ENCODE measurements at regions not wholly inside any gene's neighbourhood (a gene's known extent, or its start where the extent isn't known, plus 50 kb on each side); places are given as distances from the start of the nearest gene placed in this dataset.

GRCh38 chrX:9253211-9253610, 211.6 kb upstream of the TBL1X start:
- Histone ChIP-seq H4K20me1 (ENCODE audit: insufficient read depth, low read length) (no peaks in the 10 kb centered on the region), H3K36me3 (ENCODE audit: insufficient read depth, low read length) (no peaks in the 10 kb centered on the region), H2AFZ (ENCODE audit: low read length) (no peak overlapping the region), H3K9me3 (ENCODE audit: low read depth, low read length) (no peaks in the 10 kb centered on the region), H3K4me3 (ENCODE audit: insufficient read depth, low read length) (no peak overlapping the region), H3K4me1 (ENCODE audit: insufficient read depth, low read length) (no peaks in the 10 kb centered on the region), H3K27me3 (ENCODE audit: insufficient read depth, low read length) (no peaks in the 10 kb centered on the region), H3K79me2 (ENCODE audit: insufficient read depth, low read length) (no peaks in the 10 kb centered on the region), H3K27ac (ENCODE audit: low read depth, low read length) (no peak overlapping the region), H3K4me2 (ENCODE audit: insufficient read depth, low read length) (no peak overlapping the region)
- no peak for DNase-seq (ENCODE audit: insufficient read length, low spot score, missing footprints)
- TF ChIP-seq CTCF (IDR thresholded peaks at IDR 0.05; ENCODE audit: extremely low read depth, low read depth, low read length) = no peak

- Histone ChIP-seq H3K36me3 (ENCODE audit: insufficient read depth, low read length) (no peaks in the 10 kb centered on the region), H4K20me1 (ENCODE audit: insufficient read depth, low read length) (no peaks in the 10 kb centered on the region), H3K27ac (ENCODE audit: low read depth, low read length) (no peak overlapping the region), H3K9me3 (ENCODE audit: low read depth, low read length) (no peaks in the 10 kb centered on the region), H3K79me2 (ENCODE audit: insufficient read depth, low read length) (no peaks in the 10 kb centered on the region), H3K4me1 (ENCODE audit: insufficient read depth, low read length) (no peaks in the 10 kb centered on the region), H2AFZ (ENCODE audit: low read length) (no peak overlapping the region), H3K27me3 (ENCODE audit: insufficient read depth, low read length) (no peaks in the 10 kb centered on the region), H3K4me2 (ENCODE audit: insufficient read depth, low read length) (no peak overlapping the region), H3K4me3 (ENCODE audit: insufficient read depth, low read length) (no peak overlapping the region)
- TF ChIP-seq CTCF (IDR thresholded peaks at IDR 0.05; ENCODE audit: extremely low read depth, low read depth, low read length) = no peak
- DNase-seq (ENCODE audit: insufficient read length, low spot score, missing footprints) = no peak
Observed at GRCh38 chrX:9257718-9258420, 207.0 kb upstream of the TBL1X start.

GRCh38 chrX:9258421-9259104, 206.3 kb upstream of the TBL1X start:
- Histone ChIP-seq H3K4me2 (ENCODE audit: insufficient read depth, low read length) (no peak overlapping the region), H3K9me3 (ENCODE audit: low read depth, low read length) (no peaks in the 10 kb centered on the region), H3K36me3 (ENCODE audit: insufficient read depth, low read length) (no peaks in the 10 kb centered on the region), H3K4me1 (ENCODE audit: insufficient read depth, low read length) (no peaks in the 10 kb centered on the region), H3K27ac (ENCODE audit: low read depth, low read length) (no peak overlapping the region), H3K4me3 (ENCODE audit: insufficient read depth, low read length) (no peak overlapping the region), H3K27me3 (ENCODE audit: insufficient read depth, low read length) (no peaks in the 10 kb centered on the region), H3K79me2 (ENCODE audit: insufficient read depth, low read length) (no peaks in the 10 kb centered on the region), H2AFZ (ENCODE audit: low read length) (no peak overlapping the region), H4K20me1 (ENCODE audit: insufficient read depth, low read length) (no peaks in the 10 kb centered on the region)
- DNase-seq (ENCODE audit: insufficient read length, low spot score, missing footprints) = no peak
- TF ChIP-seq CTCF (IDR thresholded peaks at IDR 0.05; ENCODE audit: extremely low read depth, low read depth, low read length) = no peak

- Histone ChIP-seq H3K9me3 (ENCODE audit: low read depth, low read length) (no peaks in the 10 kb centered on the region), H3K4me2 (ENCODE audit: insufficient read depth, low read length) (no peak overlapping the region), H4K20me1 (ENCODE audit: insufficient read depth, low read length) (no peaks in the 10 kb centered on the region), H3K79me2 (ENCODE audit: insufficient read depth, low read length) (no peaks in the 10 kb centered on the region), H3K27me3 (ENCODE audit: insufficient read depth, low read length) (no peaks in the 10 kb centered on the region), H3K4me3 (ENCODE audit: insufficient read depth, low read length) (no peak overlapping the region), H2AFZ (ENCODE audit: low read length) (no peak overlapping the region), H3K4me1 (ENCODE audit: insufficient read depth, low read length) (no peaks in the 10 kb centered on the region), H3K36me3 (ENCODE audit: insufficient read depth, low read length) (no peaks in the 10 kb centered on the region), H3K27ac (ENCODE audit: low read depth, low read length) (no peak overlapping the region)
- DNase-seq (ENCODE audit: insufficient read length, low spot score, missing footprints) = no peak
- TF ChIP-seq CTCF (IDR thresholded peaks at IDR 0.05; ENCODE audit: extremely low read depth, low read depth, low read length) = no peak
Observed at GRCh38 chrX:9260603-9261002, 204.3 kb upstream of the TBL1X start.
